Mesenchymal stem cell (in vitro differentiated cells and primary cell): ENCODE measurements at regions not wholly inside any gene's neighbourhood (a gene's known extent, or its start where the extent isn't known, plus 50 kb on each side); places are given as distances from the start of the nearest gene placed in this dataset.

Experiments used
- DNase-seq: peaks from one replicate; pipeline ENCODE4 v3.0.0-alpha.2; 2013
- H2AFZ ChIP-seq: one replicate; pipeline ENCODE4 v1.6.1; 2013; ENCODE audit warnings: low read depth, mild to moderate bottlenecking, control low read depth, inconsistent platforms, low read length, moderate library complexity
- H2AK5ac ChIP-seq: 2 replicates; pipeline ENCODE4 v1.6.1; 2013; ENCODE audit warnings: low read length, moderate library complexity, mild to moderate bottlenecking, inconsistent platforms; ENCODE audit not compliant: severe bottlenecking
- H2BK120ac ChIP-seq: one replicate; pipeline ENCODE4 v1.6.1; 2013; ENCODE audit warnings: low read depth, mild to moderate bottlenecking, inconsistent platforms, low read length, moderate library complexity
- H2BK12ac ChIP-seq, 2 experiments: one replicate each; pipeline ENCODE4 v1.6.1; 2013; ENCODE audit warnings: inconsistent platforms in 2 of 2, low read length in 2 of 2, mild to moderate bottlenecking in 2 of 2, moderate library complexity in 2 of 2, control low read depth in 1 of 2
- H2BK15ac ChIP-seq: one replicate; pipeline ENCODE4 v1.6.1; 2013; ENCODE audit warnings: mild to moderate bottlenecking, low read depth, inconsistent platforms; ENCODE audit not compliant: poor library complexity, severe bottlenecking
- H2BK5ac ChIP-seq: 2 replicates; pipeline ENCODE4 v1.6.1; 2013; ENCODE audit warnings: low read depth, mild to moderate bottlenecking, low read length, control low read depth, inconsistent platforms; ENCODE audit not compliant: poor library complexity, severe bottlenecking
- H3K14ac ChIP-seq, 2 experiments: one replicate each; pipeline ENCODE4 v1.6.1; 2013; ENCODE audit warnings: inconsistent platforms in 2 of 2, low read length in 2 of 2, control low read depth in 1 of 2, mild to moderate bottlenecking in 1 of 2, moderate library complexity in 1 of 2
- H3K18ac ChIP-seq, 2 experiments: one replicate each; pipeline ENCODE4 v1.6.1; 2013; ENCODE audit warnings: inconsistent platforms in 2 of 2, low read length in 2 of 2, control low read depth in 1 of 2, low read depth in 1 of 2, mild to moderate bottlenecking in 1 of 2
- H3K23ac ChIP-seq, 2 experiments: one replicate each; pipeline ENCODE4 v1.6.1; 2013; ENCODE audit warnings: inconsistent platforms in 2 of 2, low read length in 2 of 2, mild to moderate bottlenecking in 2 of 2, moderate library complexity in 2 of 2, control low read depth in 1 of 2
- H3K27ac ChIP-seq: 2 replicates; pipeline ENCODE4 v1.5.1; 2013; ENCODE audit warnings: mild to moderate bottlenecking, moderate library complexity, low read length, control low read depth, inconsistent platforms; ENCODE audit not compliant: poor library complexity, severe bottlenecking
- H3K27me3 ChIP-seq, 2 experiments: 2 replicates each; pipeline versions ENCODE4 v1.6.1 to v1.7.0; 2013; ENCODE audit warnings: low read length in 2 of 2, mild to moderate bottlenecking in 2 of 2, moderate library complexity in 2 of 2, control low read depth in 1 of 2, inconsistent platforms in 1 of 2; ENCODE audit not compliant: control insufficient read depth in 1 of 2, insufficient read depth in 1 of 2
- H3K36me3 ChIP-seq, 2 experiments: 2 replicates each; pipeline versions ENCODE4 v1.6.1 to v1.7.0; 2013; ENCODE audit warnings: low read length in 2 of 2, control low read depth in 1 of 2, inconsistent platforms in 1 of 2, low read depth in 1 of 2, mild to moderate bottlenecking in 1 of 2; ENCODE audit not compliant: insufficient read depth in 2 of 2, control insufficient read depth in 1 of 2
- H3K4ac ChIP-seq, 2 experiments: one replicate each; pipeline ENCODE4 v1.6.1; 2013; ENCODE audit warnings: inconsistent platforms in 2 of 2, low read length in 2 of 2, mild to moderate bottlenecking in 2 of 2, moderate library complexity in 2 of 2, control low read depth in 1 of 2, low read depth in 1 of 2
- H3K4me1 ChIP-seq: 2 replicates; pipeline ENCODE4 v1.6.1; 2013; ENCODE audit warnings: low read depth, low read length, control low read depth; ENCODE audit not compliant: control insufficient read depth, insufficient read depth
- H3K4me2 ChIP-seq: 2 replicates; pipeline ENCODE4 v1.6.1; 2013; ENCODE audit warnings: low read length, mild to moderate bottlenecking, inconsistent platforms; ENCODE audit not compliant: poor library complexity, severe bottlenecking
- H3K4me3 ChIP-seq, 2 experiments: 2 replicates each; pipeline versions ENCODE4 v1.5.1 to v1.7.0; 2013; ENCODE audit warnings: low read length in 2 of 2, mild to moderate bottlenecking in 2 of 2, control low read depth in 1 of 2, low read depth in 1 of 2; ENCODE audit not compliant: insufficient read depth in 1 of 2
- H3K79me1 ChIP-seq: replicated peaks from 2 replicates; pipeline ENCODE4 v1.6.1; 2013; ENCODE audit warnings: mild to moderate bottlenecking, control low read depth, low read length, inconsistent platforms; ENCODE audit not compliant: poor library complexity, severe bottlenecking
- H3K9ac ChIP-seq: 2 replicates; pipeline ENCODE4 v1.7.0; 2013; ENCODE audit warnings: mild to moderate bottlenecking, low read length, moderate library complexity
- H3K9me3 ChIP-seq: 2 replicates; pipeline ENCODE4 v1.7.0; 2013; ENCODE audit warnings: mild to moderate bottlenecking, low read length; ENCODE audit not compliant: control insufficient read depth
- H4K8ac ChIP-seq: one replicate; pipeline ENCODE4 v1.6.1; 2013; ENCODE audit warnings: inconsistent platforms, mild to moderate bottlenecking, low read length, moderate library complexity
- H4K91ac ChIP-seq: one replicate; pipeline ENCODE4 v1.6.1; 2013; ENCODE audit warnings: mild to moderate bottlenecking, low read length, inconsistent platforms
- WGBS: methylation state at CpG from one replicate; pipeline ENCODE4 v1.1.7; 2013; ENCODE audit warnings: mixed read lengths; 5-methylcytosine and 5-hydroxymethylcytosine counted together

DNA sequence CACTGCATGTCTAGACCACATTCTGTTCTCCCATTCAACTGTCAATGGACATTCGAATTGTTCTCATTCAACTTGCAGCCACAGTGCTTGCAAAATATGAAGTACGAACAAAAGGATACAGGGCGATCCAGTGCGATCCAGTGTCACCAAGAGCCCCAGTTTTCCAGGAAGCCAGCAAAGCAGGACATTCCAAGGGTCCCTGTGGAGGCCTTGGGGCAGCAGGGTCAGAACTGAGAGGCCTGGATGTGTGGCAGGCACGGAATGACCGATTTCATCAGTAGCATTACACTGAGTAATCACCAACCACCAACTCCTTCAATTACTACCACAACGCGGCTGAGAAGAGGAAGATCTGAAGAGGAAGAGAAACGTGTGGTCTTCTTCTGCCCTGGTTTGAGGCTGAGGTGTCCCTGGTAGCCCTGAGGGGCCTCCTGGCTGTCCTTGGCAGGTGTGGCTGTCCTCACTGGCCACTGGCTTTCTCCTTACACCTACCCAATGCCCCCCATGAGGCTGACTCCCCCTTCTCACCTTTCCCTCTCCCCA, 172.7 kb upstream of the FHL2 start:
- H3K9me3 ChIP-seq: no peaks in the 10 kb centered on the region
- 80% methylated on average over 4 of the region's 9 CpGs for WGBS

GRCh38 chr2:105570757-105571156, 171.9 kb upstream of the FHL2 start:
- Histone ChIP-seq H3K23ac (no peak overlapping the region), H3K4me2 (no peak overlapping the region), H4K91ac (no peak overlapping the region), H3K27me3 (peaks cover 3 to 34% of the 10 kb centered on the region in 2 experiments), H3K79me1 (no peaks in the 10 kb centered on the region), H3K36me3 (no peaks in the 10 kb centered on the region), H2BK5ac (no peak overlapping the region), H3K4me1 (peaks cover 7% of the 10 kb centered on the region), H2BK12ac (no peak overlapping the region), H3K4me3 (no peak overlapping the region), H3K4ac (no peak overlapping the region), H3K9ac (no peak overlapping the region), H3K14ac (no peak overlapping the region), H3K9me3 (no peaks in the 10 kb centered on the region), H2BK15ac (no peak overlapping the region), H3K27ac (no peak overlapping the region), H4K8ac (no peak overlapping the region), H2AFZ (no peak overlapping the region), H3K18ac (no peak overlapping the region), H2BK120ac (no peak overlapping the region), H2AK5ac (no peak overlapping the region)
- 93% methylated on average over 2 of the region's 4 CpGs for WGBS
- no peak for DNase-seq

More for the DNA sequence above, 172.7 kb upstream of the FHL2 start:
- Histone ChIP-seq H3K79me1 (no peaks in the 10 kb centered on the region), H3K4ac (no peak overlapping the region), H2AFZ (no peak overlapping the region), H4K91ac (no peak overlapping the region), H2BK15ac (no peak overlapping the region), H3K4me3 (no peak overlapping the region), H3K4me1 (peaks cover 8% of the 10 kb centered on the region), H3K14ac (no peak overlapping the region), H2BK5ac (no peak overlapping the region), H3K36me3 (no peaks in the 10 kb centered on the region), H3K4me2 (no peak overlapping the region), H2BK12ac (no peak overlapping the region), H2AK5ac (no peak overlapping the region), H3K27me3 (peaks cover 3 to 29% of the 10 kb centered on the region in 2 experiments), H4K8ac (no peak overlapping the region), H3K9ac (no peak overlapping the region), H2BK120ac (no peak overlapping the region), H3K27ac (no peak overlapping the region), H3K23ac (no peak overlapping the region), H3K18ac (no peak overlapping the region)
- no peak for DNase-seq

- Histone ChIP-seq H2AK5ac (no peak overlapping the region), H3K4me2 (no peak overlapping the region), H3K14ac (no peak overlapping the region), H3K27me3 (peaks cover 3 to 34% of the 10 kb centered on the region in 2 experiments), H3K23ac (no peak overlapping the region), H3K4me3 (no peak overlapping the region), H3K27ac (no peak overlapping the region), H2AFZ (no peak overlapping the region), H2BK15ac (no peak overlapping the region), H3K79me1 (no peaks in the 10 kb centered on the region), H3K9me3 (no peaks in the 10 kb centered on the region), H3K18ac (no peak overlapping the region), H3K9ac (no peak overlapping the region), H2BK12ac (no peak overlapping the region), H4K8ac (no peak overlapping the region), H2BK5ac (no peak overlapping the region), H3K4ac (no peak overlapping the region), H3K4me1 (peaks cover 7% of the 10 kb centered on the region), H2BK120ac (no peak overlapping the region), H3K36me3 (no peaks in the 10 kb centered on the region), H4K91ac (no peak overlapping the region)
- WGBS: 93% methylated on average over 8 of the region's 8 CpGs
- DNase-seq: no peak
Measured at GRCh38 chr2:105570326-105570725, 171.5 kb upstream of the FHL2 start.

DNA sequence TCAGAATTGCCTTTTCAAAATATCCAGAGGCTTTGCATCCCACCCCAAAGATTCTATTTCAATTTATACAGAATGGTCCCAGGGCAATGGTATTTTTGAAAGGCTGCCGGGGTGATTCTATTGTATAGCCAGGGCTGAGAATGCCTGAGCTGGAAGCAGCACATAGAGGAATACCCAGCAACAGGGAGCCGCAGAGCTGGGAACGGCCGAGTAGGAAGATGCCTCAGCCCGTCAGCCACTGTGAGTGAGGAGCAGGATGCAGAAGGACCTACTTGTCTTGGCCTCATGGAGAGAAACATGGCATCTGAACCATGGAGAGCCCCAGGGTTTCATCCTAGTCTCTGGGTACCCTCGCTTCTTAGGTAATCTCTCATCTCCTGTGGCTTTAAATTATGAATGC, 170.8 kb upstream of the FHL2 start:
- no peak overlapping the region for H3K4ac ChIP-seq
- no peak for DNase-seq
- H3K9me3 ChIP-seq: peaks cover 5% of the 10 kb centered on the region
- no peak overlapping the region for H2AK5ac ChIP-seq
- no peak overlapping the region for H3K4me3 ChIP-seq
- no peak overlapping the region for H3K4me2 ChIP-seq
- no peak overlapping the region for H2BK5ac ChIP-seq
- no peak overlapping the region for H3K14ac ChIP-seq
- no peak overlapping the region for H2BK15ac ChIP-seq
- H3K9ac ChIP-seq: no peak overlapping the region
- no peaks in the 10 kb centered on the region for H3K36me3 ChIP-seq
- 90% methylated on average over 6 of the region's 6 CpGs for WGBS
- no peak overlapping the region for H4K8ac ChIP-seq
- H2BK12ac ChIP-seq: no peak overlapping the region
- H3K23ac ChIP-seq: no peak overlapping the region
- H2BK120ac ChIP-seq: no peak overlapping the region
- H3K27ac ChIP-seq: no peak overlapping the region
- H4K91ac ChIP-seq: no peak overlapping the region
- no peak overlapping the region for H3K18ac ChIP-seq
- H2AFZ ChIP-seq: no peak overlapping the region
- peaks cover 3 to 37% of the 10 kb centered on the region in 2 experiments for H3K27me3 ChIP-seq
- H3K4me1 ChIP-seq: peaks cover 7% of the 10 kb centered on the region
- H3K79me1 ChIP-seq: no peaks in the 10 kb centered on the region
